ENCODE measurements at regions not wholly inside any gene's neighbourhood (a gene's known extent, or its start where the extent isn't known, plus 50 kb on each side); places are given as distances from the start of the nearest gene placed in this dataset.

DNA sequence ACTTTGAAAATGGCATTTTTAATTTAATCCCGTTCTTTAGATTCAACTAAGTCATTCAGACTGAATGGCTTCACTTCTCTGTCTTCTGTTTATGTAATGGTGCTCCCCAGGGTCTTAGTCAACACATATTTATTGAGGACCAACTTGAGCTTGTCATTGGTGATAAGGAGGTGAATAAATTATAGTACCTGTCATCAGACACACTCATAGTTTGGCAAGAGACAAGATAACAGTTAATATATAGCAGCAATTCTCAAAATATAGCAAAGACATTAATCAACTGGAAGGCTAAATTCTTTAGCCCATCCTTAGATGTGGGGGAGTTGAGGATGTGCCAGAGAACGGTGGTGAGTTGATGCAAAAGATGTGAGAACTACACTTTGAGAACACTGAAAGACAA, 78.4 kb downstream of the MACIR start:
- no peak for DNase-seq

DNA sequence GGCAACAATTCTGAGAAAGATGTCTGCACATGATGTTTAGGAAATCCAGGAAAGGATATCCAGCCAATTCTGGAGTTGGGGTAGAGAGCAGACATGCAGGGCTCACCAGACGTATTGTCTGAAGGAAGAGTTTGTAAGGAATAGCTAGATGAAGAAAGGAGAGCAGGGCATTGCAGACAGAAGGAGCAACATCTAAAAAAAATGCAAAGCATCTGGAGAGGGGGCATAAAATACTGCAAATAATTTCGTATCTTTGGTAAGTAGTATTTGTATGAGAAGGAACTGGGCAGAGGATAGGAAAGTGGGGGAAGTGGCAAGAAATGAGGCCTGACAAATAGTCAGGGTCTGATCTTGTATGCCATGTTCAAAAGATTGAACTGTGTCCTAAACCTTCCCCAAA, 74.8 kb downstream of the MACIR start:
- DNase-seq = no peak

DNA sequence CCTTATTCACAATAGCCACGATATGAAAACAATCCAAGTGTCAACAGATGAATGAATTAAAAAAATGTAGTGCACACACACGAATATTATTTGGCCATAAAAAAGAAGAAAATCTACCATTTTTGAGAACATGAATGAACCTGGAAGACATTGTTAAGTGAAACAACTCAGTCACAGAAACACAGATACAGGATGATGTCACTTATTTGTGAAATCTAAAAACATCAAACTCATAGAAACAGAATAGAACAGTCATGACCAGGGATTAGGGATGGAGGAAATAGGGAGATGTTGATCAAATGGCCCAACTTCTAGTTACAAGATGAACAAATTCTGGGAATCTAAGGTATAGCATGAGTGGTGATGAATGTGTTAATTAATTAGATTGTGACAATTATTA, 72.3 kb downstream of the MACIR start:
- DNase-seq = no peak

Data from NCI-H187 (cell line).